ENCODE measurements at regions not wholly inside any gene's neighbourhood (a gene's known extent, or its start where the extent isn't known, plus 50 kb on each side); places are given as distances from the start of the nearest gene placed in this dataset.

GRCh38 chr15:96106628-96107027 lies 223.9 kb upstream of the NR2F2 start:
- TF ChIP-seq PATZ1 (CRISPR knock-in tag; IDR thresholded peaks at IDR 0.05; ENCODE audit: borderline replicate concordance): no peak
- TF ChIP-seq TOX (CRISPR knock-in tag; IDR thresholded peaks at IDR 0.05; ENCODE audit: borderline replicate concordance): no peak
- no peak for TF ChIP-seq PPARA (CRISPR knock-in tag; IDR thresholded peaks at IDR 0.05; ENCODE audit: borderline replicate concordance)
- no peak for TF ChIP-seq TCF4 (CRISPR knock-in tag; IDR thresholded peaks at IDR 0.05; ENCODE audit: borderline replicate concordance)
- no peak for TF ChIP-seq CREB5 (CRISPR knock-in tag; IDR thresholded peaks at IDR 0.05; ENCODE audit: low read depth)
- TF ChIP-seq ZNF8 (CRISPR knock-in tag; IDR thresholded peaks at IDR 0.05): no peak
- TF ChIP-seq ZFP3 (CRISPR knock-in tag; IDR thresholded peaks at IDR 0.05): no peak
- TF ChIP-seq ZC3H10 (CRISPR knock-in tag; IDR thresholded peaks at IDR 0.05): no peak

Measured in SK-N-SH treated with all-trans-retinoic acid at 6 μM for 48 hours (cell line).